Osteoblast (primary cell): ENCODE measurements at regions not wholly inside any gene's neighbourhood (a gene's known extent, or its start where the extent isn't known, plus 50 kb on each side); places are given as distances from the start of the nearest gene placed in this dataset.
A peak's percentile ranks its signal among the peaks of the same experiment; 100 is the strongest.

ENCODE experiments used
- DNase-seq: peaks from one replicate; pipeline ENCODE4 v3.0.0; 2011; ENCODE audit warnings: low spot score, mixed read lengths; ENCODE audit not compliant: insufficient read length; ENCODE audit errors: missing footprints
- H2AFZ ChIP-seq: 2 replicates; pipeline ENCODE4 v1.6.0; 2011; ENCODE audit warnings: mild to moderate bottlenecking, low read length
- H3K27ac ChIP-seq: 2 replicates; pipeline ENCODE4 v1.5.1; 2011; ENCODE audit warnings: mild to moderate bottlenecking, low read depth, low read length, moderate library complexity
- H3K27me3 ChIP-seq: 2 replicates; pipeline ENCODE4 v1.6.0; 2012; ENCODE audit warnings: mild to moderate bottlenecking, control low read depth, inconsistent platforms, low read length, moderate library complexity; ENCODE audit not compliant: insufficient read depth
- H3K36me3 ChIP-seq: 2 replicates; pipeline ENCODE4 v1.5.1; 2011; ENCODE audit warnings: mild to moderate bottlenecking, low read length, control low read depth, moderate library complexity; ENCODE audit not compliant: insufficient read depth
- H3K4me1 ChIP-seq: 2 replicates; pipeline ENCODE4 v1.5.1; 2011; ENCODE audit warnings: mild to moderate bottlenecking, low read length, control low read depth, moderate library complexity; ENCODE audit not compliant: insufficient read depth
- H3K4me2 ChIP-seq: 2 replicates; pipeline ENCODE4 v1.6.0; 2011; ENCODE audit warnings: mild to moderate bottlenecking, low read length; ENCODE audit not compliant: insufficient read depth
- H3K4me3 ChIP-seq: fragments of 200-600 bp; sonication (generic); 3 replicates; pipeline ENCODE4 v1.5.1; 2012; ENCODE audit warnings: mild to moderate bottlenecking, low read length, inconsistent platforms; ENCODE audit not compliant: insufficient read depth
- H3K79me2 ChIP-seq: 2 replicates; pipeline ENCODE4 v1.6.0; 2012; ENCODE audit warnings: mild to moderate bottlenecking, low read length, control low read depth, inconsistent platforms; ENCODE audit not compliant: insufficient read depth
- H3K9me3 ChIP-seq: 2 replicates; pipeline ENCODE4 v1.5.1; 2011; ENCODE audit warnings: low read depth, low read length, control low read depth
- H4K20me1 ChIP-seq: 2 replicates; pipeline ENCODE4 v1.6.0; 2012; ENCODE audit warnings: mild to moderate bottlenecking, low read length, control low read depth; ENCODE audit not compliant: insufficient read depth
- CTCF ChIP-seq: IDR thresholded peaks from 2 replicates; pipeline ENCODE4 v1.5.1; 2011; ENCODE audit warnings: mild to moderate bottlenecking, low read depth, low read length, moderate library complexity; ENCODE audit errors: extremely low read depth

- H3K27ac ChIP-seq, result peak overlapping the region; percentile 94
- DNase-seq, result no peak
- no peaks in the 10 kb centered on the region for H3K9me3 ChIP-seq
- H3K4me2 ChIP-seq, result peak overlapping the region; percentile 71
- H4K20me1 ChIP-seq, result no peaks in the 10 kb centered on the region
- H2AFZ ChIP-seq, result peak overlapping the region; percentile 24
- peaks cover 48% of the 10 kb centered on the region for H3K4me1 ChIP-seq
- TF ChIP-seq CTCF, result no peak
- no peaks in the 10 kb centered on the region for H3K27me3 ChIP-seq
- H3K79me2 ChIP-seq, result no peaks in the 10 kb centered on the region
- H3K36me3 ChIP-seq, result no peaks in the 10 kb centered on the region
- peak overlapping the region; percentile 32 for H3K4me3 ChIP-seq
These were observed 442.1 kb downstream of the BCKDHB start for GRCh38 chr6:80548532-80548931.

GRCh38 chr6:80547827-80548226 is 441.4 kb downstream of the BCKDHB start:
- H2AFZ ChIP-seq, result peak overlapping the region; percentile 24

GRCh38 chr6:80544976-80545722 is 438.7 kb downstream of the BCKDHB start:
- Histone ChIP-seq H3K27ac (peak overlapping the region; percentile 69), H2AFZ (no peak overlapping the region), H3K79me2 (no peaks in the 10 kb centered on the region), H4K20me1 (no peaks in the 10 kb centered on the region), H3K36me3 (no peaks in the 10 kb centered on the region), H3K27me3 (no peaks in the 10 kb centered on the region), H3K4me2 (peak overlapping the region; percentile 7), H3K4me3 (no peak overlapping the region), H3K4me1 (peaks cover 75% of the 10 kb centered on the region), H3K9me3 (no peaks in the 10 kb centered on the region)
- no peak for DNase-seq
- no peak for TF ChIP-seq CTCF

More at GRCh38 chr6:80547827-80548226, 441.4 kb downstream of the BCKDHB start:
- H3K9me3 ChIP-seq, result no peaks in the 10 kb centered on the region
- peak overlapping the region; percentile 32 for H3K4me3 ChIP-seq
- H4K20me1 ChIP-seq, result no peaks in the 10 kb centered on the region
- no peaks in the 10 kb centered on the region for H3K36me3 ChIP-seq
- H3K27ac ChIP-seq, result peak overlapping the region; percentile 94
- TF ChIP-seq CTCF, result no peak
- no peak for DNase-seq
- peak overlapping the region; percentile 71 for H3K4me2 ChIP-seq
- peaks cover 55% of the 10 kb centered on the region for H3K4me1 ChIP-seq
- H3K27me3 ChIP-seq, result no peaks in the 10 kb centered on the region
- H3K79me2 ChIP-seq, result no peaks in the 10 kb centered on the region

GRCh38 chr6:80544555-80544954 is 438.1 kb downstream of the BCKDHB start:
- Histone ChIP-seq H3K4me2 (peak overlapping the region; percentile 35), H3K27me3 (no peaks in the 10 kb centered on the region), H3K27ac (peak overlapping the region; percentile 69), H3K4me1 (peaks cover 76% of the 10 kb centered on the region), H2AFZ (peak overlapping the region; percentile 61), H4K20me1 (no peaks in the 10 kb centered on the region), H3K9me3 (no peaks in the 10 kb centered on the region), H3K36me3 (no peaks in the 10 kb centered on the region), H3K79me2 (no peaks in the 10 kb centered on the region), H3K4me3 (no peak overlapping the region)
- TF ChIP-seq CTCF, result no peak
- DNase-seq, result no peak
